UCSD-AML1 (cell line): ENCODE measurements at regions not wholly inside any gene's neighbourhood (a gene's known extent, or its start where the extent isn't known, plus 50 kb on each side); places are given as distances from the start of the nearest gene placed in this dataset.

Source experiments
- DNase-seq: peaks from one replicate; lab custom pipeline; 2025; ENCODE audit not compliant: unreplicated experiment; lab: John Stamatoyannopoulos, UW

- no peak for DNase-seq
Observed at GRCh38 chr3:74510261-74510818, 104.1 kb downstream of the CNTN3 start.

DNA sequence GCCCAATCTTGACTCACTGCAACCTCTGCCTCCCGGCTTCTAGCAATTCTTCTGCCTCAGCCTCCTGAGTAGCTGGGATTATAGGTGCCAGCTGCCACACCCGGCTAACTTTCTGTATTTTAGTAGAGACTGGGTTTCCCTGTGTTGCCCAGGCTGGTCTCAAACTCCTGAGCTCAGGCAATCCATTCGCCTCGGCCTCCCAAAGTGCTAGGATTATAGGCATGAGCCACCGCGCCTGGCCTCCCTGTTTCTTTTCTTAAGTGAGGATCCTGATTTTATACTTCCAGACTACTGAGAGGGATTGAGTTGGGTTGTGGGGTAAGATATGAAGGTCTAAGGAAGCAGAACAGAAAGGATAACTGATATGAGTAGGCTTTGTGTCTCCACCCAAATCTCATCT, 106.8 kb downstream of the CNTN3 start:
- no peak for DNase-seq

- DNase-seq: no peak
Observed at GRCh38 chr3:74506246-74506645, 108.2 kb downstream of the CNTN3 start.

DNA sequence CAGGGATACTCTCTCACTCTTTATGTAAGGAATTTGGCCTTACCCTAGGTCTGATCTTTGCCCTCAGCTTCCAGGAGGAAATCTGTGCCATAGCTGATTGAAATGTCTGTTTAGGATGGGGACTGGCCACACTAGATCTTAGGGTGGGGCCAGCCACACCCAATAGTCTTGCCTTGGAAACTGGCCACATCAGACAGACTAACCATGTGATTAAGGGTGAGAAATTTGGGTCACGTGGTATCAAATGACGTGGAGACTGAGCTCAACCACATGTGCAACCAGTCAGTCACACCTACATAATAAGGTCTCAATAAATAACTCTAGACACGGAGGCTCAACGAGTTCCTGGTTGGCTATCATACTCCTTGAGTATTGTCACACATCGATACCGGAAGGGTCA, 113.5 kb downstream of the CNTN3 start:
- DNase-seq: no peak

DNA sequence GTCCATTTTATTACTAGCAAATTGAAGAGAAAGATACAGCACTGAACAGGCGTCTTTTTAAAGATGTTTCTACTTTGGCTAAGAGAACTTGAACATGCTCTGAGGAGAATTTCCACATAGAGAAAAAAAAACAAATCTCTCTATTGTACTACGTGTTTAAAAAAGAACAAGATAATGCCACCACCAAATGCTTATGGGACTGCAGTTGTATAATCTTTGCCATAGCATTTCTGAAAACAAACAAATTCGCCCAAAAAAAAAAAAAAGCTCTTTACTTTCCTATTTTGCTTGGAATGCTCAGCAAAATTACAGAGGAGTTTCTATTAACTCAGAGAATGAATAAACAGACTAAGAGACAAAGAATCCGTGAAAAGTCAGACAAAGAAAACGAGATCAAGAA, 114.2 kb downstream of the CNTN3 start:
- no peak for DNase-seq

- no peak for DNase-seq
Observed at GRCh38 chr3:74491874-74492273, 122.6 kb downstream of the CNTN3 start.

DNA sequence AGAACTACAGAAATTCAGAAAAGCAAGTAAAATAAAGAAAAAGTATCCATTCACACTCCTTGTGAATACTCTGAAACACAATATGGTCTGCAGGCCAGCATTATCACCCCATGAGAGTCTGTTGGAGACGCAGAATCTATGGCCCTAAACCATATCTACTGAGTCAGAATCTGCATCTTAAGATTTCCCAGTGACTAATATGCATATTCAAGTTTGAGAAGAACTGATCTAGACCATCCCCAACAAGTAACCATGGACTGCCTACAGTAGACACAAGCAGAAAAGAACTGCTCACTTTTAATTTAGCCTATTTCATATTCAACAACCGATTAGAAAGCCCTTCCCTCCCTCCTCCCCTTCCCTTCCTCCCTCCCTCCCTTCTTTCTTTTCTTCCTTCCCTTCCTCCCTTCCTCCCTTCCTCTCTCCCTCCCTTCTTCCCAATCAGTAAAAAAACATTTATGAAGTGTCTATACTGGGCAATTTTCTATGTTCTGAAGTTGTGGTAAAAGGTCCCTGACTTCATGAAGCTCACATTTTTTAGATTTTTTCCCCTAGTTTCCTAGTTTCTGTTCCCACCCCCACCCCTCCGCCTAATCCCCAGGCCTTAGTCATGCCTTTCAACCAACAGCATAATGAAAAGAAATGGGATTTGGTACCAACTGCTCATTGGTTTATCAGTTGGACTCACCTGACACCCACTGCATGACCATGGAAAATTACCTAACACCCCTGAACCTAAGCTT, 125.2 kb downstream of the CNTN3 start:
- DNase-seq: no peak

GRCh38 chr3:74479915-74480314, 134.5 kb downstream of the CNTN3 start:
- no peak for DNase-seq

DNA sequence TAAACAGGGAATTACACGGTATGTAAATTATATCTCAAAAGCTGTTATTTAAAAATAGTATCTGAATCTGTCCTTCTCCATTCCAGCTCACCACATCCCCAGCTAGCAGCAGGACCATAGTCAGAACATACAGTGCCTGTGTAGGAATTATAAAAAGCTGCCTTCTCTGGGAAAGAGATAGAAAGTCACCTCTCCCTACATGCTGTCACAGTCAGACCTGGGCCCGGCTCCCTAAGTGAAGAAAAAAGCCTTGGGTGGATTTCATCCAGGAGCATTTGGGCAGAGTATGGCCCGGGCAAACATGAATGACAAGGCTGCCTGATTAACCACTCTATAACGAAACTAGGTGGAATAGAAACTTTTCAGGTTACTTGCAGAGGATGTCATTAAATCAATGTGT, 144.1 kb downstream of the CNTN3 start:
- DNase-seq: no peak

- no peak for DNase-seq
Observed at GRCh38 chr3:74469713-74470112, 144.7 kb downstream of the CNTN3 start.

GRCh38 chr3:74469151-74469550, 145.3 kb downstream of the CNTN3 start:
- DNase-seq: no peak

DNA sequence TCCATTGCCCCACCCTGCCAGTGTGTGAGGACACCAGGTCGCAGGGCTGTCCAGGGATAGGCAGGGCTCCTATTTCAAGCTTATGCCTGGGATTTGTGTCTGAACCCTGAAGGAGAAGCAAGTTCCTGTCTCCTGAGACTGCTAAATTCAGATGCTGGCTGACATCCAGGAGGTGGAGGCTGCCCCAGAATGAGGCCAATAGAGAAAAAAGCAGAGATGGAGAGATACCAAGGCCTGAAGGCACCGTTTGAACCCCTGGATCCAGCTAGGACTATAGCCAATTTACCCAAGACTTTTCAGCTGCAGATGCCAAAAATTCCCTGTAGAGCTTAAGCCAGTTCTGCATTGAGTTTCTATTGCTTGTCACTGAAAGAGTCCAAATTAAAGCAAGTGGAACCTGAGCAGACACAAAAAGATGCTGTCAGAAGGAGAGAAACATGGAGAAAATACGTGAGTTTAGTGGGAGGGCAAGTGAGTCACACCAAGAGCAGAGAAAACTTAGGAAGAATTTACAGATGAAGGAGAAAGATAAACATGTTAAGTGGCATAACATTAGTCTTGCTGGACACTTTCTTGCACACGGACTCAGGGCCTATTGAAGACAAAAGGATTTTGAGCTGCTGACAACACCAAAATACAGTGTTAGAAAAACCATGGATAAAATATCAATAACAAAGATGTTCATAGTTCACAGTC, 148.6 kb downstream of the CNTN3 start:
- no peak for DNase-seq

DNA sequence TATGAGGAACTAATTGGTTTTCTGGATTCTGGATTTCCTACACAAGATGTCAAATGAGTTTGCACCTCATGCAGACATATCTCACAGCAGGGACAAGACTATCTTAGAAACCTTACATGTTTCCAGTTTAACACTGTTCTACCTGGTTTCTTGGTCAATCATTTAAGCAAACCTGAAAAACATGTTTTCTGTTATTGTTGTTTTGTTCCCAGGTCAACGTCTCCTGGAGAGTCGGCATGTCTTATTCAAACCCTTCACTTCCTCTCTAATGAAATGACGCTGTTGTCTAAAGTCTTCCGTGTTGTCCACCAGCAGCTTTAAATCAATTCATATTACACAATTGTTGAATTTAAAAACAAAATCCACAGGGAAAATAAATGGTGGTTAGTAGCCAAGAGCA, 150.9 kb downstream of the CNTN3 start:
- DNase-seq: no peak

GRCh38 chr3:74456166-74456565, 158.3 kb downstream of the CNTN3 start:
- no peak for DNase-seq

GRCh38 chr3:74447221-74447620, 167.2 kb downstream of the CNTN3 start:
- DNase-seq: no peak

DNA sequence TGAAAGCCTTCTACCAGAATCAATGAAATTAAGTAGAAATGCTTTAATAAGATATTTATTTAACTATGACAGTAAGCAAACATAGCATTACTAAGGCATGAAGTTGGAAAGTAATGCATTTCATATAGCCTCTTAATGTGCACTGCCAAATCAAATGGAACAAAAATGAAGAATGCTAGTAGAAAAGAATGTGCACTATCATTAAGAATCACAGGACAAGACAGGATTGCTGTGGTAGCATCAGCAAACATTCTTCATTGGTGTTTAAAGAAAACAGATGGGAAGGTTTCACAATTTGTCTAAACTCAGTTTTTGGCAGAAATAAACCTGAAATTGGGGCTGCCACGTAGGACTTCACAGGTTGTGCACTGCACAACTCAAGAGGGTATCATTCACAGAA, 168.9 kb downstream of the CNTN3 start:
- no peak for DNase-seq

DNA sequence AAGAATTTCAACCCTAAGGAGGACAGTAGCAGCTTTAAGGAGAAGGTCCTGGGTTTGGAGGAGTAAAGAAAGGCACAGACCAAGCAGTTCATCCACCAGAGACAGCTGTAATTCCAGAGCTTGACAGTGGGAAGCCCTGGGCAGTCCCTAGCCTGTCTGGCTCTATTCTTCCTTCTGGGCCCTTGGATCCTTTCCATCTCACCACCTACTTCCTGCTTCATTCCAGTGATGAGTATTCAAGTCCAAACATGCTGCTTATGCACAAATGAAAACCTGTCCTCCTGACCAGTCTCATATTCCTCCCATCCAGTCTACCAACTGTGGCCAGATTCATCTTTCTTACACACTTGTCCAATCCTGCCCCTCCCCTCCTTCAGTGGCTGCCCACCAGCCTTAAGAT, 171.4 kb downstream of the CNTN3 start:
- no peak for DNase-seq

DNA sequence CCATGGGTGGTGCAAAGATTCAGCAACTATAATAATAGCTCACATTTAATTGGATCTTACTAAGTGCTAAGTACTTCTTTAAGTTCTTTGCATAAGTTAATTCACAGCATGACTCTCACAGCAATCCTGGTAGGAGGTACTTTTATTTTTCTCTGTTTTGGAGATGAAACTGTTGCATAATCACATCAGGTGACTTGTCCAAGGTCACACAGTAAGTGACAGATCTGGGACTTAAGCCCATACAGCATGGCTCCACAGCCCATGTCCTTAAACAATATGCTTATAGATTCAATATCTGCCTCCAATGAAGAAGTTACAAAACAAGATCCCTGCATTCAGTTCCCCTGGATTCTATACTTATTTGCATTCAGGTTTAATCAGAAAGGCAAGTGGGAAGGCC, 171.8 kb downstream of the CNTN3 start:
- DNase-seq: no peak

DNA sequence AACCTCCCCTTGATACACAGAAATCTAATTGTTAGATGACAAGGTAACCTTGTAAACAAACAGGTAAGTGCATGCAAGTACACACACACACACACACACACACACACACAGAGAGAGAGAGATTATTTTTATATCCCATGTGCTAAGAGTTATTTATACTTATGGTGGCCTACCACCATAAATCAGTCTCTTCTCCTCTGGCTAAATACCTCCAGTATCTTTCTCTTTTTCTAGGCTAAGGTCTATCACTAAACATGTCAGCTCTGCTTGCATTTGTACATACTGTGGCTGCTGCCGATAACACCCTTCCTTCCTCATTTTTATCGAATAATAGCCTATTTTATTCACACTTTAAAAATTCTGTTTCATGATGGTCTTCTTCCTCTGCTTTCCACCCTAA, 172.4 kb downstream of the CNTN3 start:
- DNase-seq: no peak

- DNase-seq: no peak
Observed at GRCh38 chr3:74436184-74436583, 178.3 kb downstream of the CNTN3 start.

- no peak for DNase-seq
Observed at GRCh38 chr3:74435631-74436030, 178.8 kb downstream of the CNTN3 start.

DNA sequence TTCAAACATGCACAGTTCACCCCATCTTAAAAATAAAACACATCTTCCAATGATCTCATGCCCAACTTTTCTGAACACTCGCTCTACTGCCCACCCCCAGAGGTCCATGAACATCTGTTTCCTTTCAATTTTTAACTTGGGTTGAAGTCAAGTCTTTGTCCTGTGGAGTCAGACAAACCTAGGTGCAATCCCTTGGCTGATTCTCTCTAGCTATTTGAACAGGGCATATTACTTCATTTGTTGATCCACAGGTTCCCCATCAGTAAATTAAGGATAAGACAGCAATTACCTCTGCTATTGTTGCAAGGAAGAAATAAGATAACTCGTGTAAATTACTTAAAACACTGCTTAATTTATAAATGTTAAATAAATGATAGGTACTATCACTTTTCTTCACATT, 180.1 kb downstream of the CNTN3 start:
- DNase-seq: no peak

DNA sequence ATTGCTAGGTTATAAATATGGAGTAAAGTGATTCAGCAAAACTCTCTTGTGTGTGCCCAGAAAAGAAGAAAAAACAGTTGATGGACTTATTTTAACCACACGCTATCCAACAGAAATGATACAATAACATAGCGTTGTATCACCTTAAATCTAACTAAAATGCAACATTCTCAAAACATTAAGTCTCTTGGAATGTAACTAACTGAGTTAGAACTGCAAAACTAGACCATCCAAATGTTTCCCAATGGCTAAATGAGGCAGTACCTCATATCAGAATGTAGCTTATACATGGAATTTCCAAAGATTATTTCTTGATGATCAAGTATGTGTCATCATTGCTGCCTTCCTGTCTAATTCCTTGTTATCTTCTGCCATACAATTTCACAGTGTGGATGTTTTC, 187.9 kb downstream of the CNTN3 start:
- DNase-seq: no peak
